DND-41 (cell line): ENCODE measurements at regions not wholly inside any gene's neighbourhood (a gene's known extent, or its start where the extent isn't known, plus 50 kb on each side); places are given as distances from the start of the nearest gene placed in this dataset.

Source experiments
- CTCF ChIP-seq: IDR thresholded peaks from 2 replicates; pipeline ENCODE4 v1.5.1; 2012; ENCODE audit warnings: borderline replicate concordance, low read length, moderate library complexity, mild to moderate bottlenecking; ENCODE audit not compliant: poor library complexity, severe bottlenecking; ENCODE audit errors: extremely low read depth
- EZH2 ChIP-seq: IDR thresholded peaks from 3 replicates; pipeline ENCODE4 v1.6.1; 2012; ENCODE audit warnings: borderline replicate concordance, low read depth, mild to moderate bottlenecking, moderate library complexity, low read length, inconsistent platforms; ENCODE audit not compliant: severe bottlenecking

GRCh38 chrX:78838709-78839108 lies 91.2 kb downstream of the LPAR4 start:
- TF ChIP-seq CTCF (no peak), EZH2 (no peak)
